Astrocyte (in vitro differentiated cells and primary cell): ENCODE measurements at regions not wholly inside any gene's neighbourhood (a gene's known extent, or its start where the extent isn't known, plus 50 kb on each side); places are given as distances from the start of the nearest gene placed in this dataset.

Source experiments
- CTCF ChIP-seq: IDR thresholded peaks from 2 replicates; pipeline ENCODE4 v1.5.1; 2011; ENCODE audit warnings: low read depth, mild to moderate bottlenecking, inconsistent platforms, low read length, moderate library complexity; ENCODE audit not compliant: insufficient read depth
- EZH2 ChIP-seq: IDR thresholded peaks from 2 replicates; pipeline ENCODE4 v1.6.1; 2012; ENCODE audit warnings: mild to moderate bottlenecking, low read length, inconsistent platforms; ENCODE audit not compliant: insufficient read depth

DNA sequence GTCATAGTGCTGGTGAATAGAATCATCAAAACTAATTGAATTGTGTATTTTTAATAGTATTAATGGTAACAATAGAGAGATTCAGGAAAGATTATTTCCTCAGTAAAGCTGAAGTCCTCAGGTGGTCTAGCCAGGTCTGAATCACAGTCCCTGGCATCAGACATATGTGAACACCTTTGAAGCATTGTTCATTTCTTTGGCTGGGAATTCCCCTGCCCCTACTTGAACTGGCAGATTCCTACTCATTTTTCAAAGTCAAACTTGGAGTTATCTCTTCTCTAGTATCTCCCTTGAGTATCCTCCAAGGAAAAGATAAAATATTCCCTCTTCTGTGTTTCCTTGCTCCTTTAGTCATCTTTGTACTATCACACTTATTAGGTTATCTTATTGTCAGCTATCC, 759.8 kb downstream of the ADGRL2 start:
- no peak for TF ChIP-seq CTCF
- no peak for TF ChIP-seq EZH2
